G401.6 (cell line): ENCODE measurements at regions not wholly inside any gene's neighbourhood (a gene's known extent, or its start where the extent isn't known, plus 50 kb on each side); places are given as distances from the start of the nearest gene placed in this dataset.

Experiments used
- FAIRE-seq: peaks from 2 replicates; lab custom pipeline; 2012; peaks lifted over from hg19 to GRCh38; lab: Jason Lieb, UNC

DNA sequence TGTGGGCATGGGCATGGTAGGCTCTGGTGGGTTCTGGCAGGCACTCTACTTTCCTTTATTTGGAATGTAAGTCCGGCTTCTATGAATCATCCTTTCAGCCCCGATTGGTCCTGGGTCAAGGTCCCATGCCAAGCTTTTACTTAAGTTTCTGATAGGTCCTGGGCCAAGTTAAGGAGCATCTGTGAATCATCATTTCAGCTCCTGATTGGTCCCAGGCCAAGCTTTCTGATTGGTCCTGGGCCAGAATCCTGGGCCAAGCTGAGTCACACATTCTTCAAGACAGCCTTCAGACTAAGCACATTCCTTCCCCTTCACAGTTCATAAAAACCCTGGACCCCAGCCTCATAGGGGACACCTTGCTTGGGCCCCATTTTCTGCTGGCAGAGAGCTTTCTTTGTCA, 231.0 kb upstream of the EYS start:
- FAIRE-seq = no peak

DNA sequence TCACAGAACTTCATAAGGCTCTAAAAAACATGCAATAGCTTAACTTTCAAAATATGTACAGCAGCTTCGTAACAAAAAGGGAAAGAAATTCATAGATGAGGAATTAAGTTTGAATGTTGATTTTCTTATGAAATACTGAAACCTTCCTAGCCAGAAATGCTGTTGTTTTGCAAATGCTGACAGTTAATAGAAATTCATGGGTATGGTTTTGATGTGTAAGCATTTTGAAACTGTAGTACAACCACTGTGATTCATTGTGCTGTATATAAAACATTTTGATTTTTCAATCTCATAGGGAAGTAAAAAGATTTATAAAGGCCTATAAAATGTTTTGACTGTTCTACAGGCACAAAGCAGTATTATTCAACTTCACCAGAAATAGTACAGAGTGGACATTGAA, 228.4 kb upstream of the EYS start:
- no peak for FAIRE-seq

DNA sequence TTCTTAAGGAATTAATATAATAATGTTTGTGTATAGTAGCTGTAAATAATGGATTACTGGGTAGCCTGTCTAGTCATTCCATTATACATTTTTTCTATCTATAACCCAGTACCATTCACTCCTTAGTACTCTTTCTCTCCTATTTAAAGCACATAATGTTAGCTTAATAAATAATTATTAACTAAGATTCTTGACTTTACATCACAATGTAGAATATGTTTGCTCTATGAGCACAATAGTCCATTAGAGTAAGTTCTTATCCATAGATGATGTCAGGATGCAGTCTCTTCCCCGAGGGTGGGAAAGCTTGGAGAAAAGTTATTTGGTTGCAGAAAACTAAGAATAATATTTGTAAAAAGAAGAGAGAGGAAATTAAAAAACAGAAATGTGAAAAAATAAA, 226.4 kb upstream of the EYS start:
- FAIRE-seq = no peak

DNA sequence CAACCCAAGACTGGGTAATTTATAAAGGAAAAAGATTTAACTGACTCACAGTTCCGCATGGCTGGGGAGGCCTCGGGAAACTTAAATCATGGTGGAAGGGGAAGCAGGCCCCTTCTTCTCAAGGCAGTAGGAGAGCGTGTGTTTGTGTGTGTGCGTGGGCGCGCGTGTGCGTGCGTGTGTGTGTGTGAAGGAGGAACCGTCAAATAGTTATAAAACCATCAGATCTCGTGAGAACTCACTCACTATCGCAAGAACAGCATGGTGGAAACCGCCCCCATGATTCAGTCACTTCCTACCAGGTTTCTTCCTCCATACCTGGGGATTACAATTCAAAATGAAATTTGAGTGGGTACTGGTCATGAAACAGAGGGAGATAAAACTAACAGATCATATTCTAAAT, 220.1 kb upstream of the EYS start:
- no peak for FAIRE-seq

DNA sequence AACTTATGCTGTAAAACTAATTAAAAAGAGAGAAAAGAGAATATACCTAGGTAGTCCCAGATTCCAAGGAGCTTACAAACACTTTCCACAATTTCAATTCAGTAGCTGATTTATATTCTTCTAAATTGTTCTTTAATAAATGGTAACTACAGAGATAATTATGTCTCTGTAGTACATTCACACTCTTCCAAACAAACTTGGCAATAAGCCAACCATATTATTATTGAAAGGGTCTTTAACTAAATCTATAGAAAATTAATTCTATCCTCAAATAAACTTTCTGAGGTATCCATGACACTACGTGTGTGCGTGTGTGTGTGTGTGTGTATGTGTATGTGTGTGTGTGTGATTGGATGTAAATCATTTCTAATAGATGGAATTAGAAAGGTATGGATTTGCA, 217.4 kb upstream of the EYS start:
- no peak for FAIRE-seq

DNA sequence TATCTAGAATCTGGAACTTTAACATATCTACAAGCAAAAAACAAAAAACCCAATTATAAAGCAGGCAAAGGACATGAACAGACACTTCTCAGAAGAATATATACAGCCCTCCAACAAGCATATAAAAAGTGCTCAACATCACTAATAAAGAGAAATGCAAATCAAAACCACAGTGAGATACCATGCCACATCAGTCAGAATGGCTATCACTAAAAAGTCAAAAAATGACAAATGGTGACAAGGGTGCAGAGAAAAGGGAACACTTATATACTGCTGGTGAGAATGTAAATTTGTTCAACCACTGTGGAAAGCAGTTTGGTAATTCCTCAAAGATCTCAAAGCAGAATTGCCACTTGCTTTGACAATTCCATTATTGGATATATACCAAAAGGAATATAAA, 215.0 kb upstream of the EYS start:
- FAIRE-seq = no peak

DNA sequence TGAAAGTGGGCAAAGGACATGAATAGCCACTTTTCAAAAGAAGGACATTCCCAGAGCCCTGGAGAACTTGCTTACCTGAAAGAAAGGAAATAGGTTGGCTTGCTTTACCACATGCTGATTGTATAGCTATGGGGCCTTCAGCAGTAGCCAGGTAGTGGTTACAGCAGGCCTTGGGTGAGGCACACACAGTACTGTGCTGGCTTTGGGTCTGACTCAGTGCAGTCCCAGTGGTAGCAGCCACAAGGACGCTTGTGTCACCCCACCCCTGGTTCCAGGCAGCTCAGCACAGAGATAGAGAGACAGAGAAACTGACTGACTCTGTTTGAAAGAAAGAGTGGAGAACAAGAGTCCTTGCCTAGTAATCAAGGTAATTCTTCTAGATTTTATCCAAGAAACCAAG, 201.0 kb upstream of the EYS start:
- FAIRE-seq = no peak

DNA sequence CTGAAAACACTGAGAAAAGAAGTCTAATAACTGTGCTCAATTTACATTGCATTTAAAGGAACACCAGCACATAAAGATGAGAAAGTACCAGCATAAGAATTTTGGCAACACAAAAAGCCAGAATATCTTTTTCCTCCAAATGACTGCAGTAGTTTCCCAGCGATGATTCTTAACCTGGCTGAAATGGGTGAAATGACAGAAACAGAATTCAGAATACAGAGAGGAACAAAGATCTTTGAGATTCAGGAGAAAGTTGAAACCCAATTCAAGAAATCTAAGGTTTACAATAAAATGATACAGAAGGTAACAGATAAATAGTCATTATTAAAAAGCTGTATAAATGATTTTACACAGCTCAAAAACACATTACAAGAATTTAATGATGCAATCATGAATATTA, 197.0 kb upstream of the EYS start:
- no peak for FAIRE-seq

DNA sequence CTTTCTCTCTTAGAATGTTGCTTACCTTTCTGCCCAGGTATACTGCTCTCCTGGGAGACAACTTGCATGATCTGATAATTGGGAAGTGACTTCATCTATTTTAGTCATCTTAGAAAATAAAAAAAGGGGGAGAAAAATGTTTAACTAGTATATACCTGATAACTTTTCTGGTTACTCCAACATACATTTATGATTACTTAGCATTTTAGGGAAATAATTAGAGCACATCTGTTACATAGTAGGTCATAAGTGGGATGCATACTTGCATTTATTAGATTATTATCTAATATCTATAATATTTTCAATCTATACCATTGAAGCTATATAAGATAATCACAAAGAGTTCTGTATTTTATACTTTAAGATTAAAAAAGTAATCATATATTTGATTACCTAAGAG, 193.9 kb upstream of the EYS start:
- no peak for FAIRE-seq

DNA sequence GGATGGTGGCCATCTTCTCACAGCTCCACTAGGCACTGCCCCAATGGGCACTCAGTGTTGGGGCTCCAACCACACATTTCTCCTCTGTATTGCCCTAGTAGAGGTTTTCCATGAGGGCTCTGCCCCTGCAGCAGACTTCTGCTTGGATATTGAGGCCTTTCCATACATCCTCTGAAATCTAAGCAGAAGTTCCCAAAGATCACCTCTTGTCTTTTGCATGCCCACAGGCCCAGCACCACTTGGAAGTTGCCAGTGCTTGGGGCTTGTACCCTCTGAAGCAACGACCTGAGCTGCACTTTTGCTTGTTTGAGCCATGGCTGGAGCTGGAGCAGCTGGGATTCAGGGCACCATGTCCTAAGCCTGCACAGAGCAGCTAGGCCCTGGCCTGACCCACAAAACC, 189.1 kb upstream of the EYS start:
- no peak for FAIRE-seq

DNA sequence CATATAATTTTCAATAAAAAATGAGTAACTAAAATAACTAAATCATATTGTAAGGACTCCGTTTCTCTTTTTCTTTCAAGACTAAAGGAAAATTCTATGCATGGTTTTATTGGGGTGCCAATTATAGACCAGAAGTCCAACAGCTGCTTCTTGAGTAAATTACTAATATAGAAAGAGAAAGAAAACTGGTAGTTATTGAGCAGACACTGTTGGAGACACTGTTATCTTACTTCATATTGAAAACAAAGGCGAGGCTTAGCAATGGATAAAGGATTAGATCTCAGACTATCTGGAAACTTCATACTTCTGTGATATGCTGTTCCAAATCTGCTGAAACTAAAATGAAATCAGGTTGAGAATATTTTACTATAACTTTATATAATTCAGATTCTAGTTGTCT, 169.6 kb upstream of the EYS start:
- FAIRE-seq = no peak

DNA sequence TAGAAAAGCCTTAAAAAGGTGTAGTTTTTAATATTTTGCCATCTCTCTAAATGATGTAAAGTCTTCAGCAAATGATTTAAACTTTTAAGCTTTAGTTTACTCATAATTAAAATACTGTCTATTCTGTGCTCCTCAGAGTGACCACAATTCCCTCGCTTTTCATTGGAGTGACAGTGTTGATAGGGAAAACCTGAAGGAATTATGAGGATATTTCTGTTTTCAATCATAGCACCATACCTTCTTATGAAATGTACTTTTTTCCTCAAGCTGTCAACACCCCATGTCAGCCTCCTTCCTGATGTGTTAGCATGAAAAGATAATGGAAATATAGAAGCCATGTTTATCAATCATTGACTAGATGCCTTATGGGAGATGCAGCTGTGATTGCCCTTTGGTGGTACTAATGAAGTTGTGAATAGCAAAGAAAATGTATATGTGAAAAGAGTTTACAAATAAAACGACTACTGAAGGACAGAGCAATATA, 145.4 kb upstream of the EYS start:
- FAIRE-seq = no peak

DNA sequence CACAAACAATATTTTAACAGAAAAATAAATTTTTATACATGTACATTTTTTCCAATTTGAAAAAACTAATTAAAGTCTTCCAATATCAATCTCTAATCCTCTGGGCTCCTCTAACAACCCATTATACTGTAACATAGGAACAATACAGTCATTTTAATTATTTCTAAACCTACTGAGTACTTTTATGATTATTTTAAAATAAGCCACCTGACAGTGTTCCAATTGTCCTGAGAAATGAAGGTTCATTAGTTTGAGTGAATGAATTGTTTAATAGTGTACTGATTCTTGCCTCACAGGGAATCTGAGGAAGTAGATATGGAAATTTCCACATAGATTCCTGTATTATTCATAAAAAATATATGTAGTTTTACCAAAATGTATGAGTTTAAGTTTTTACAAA, 123.1 kb upstream of the EYS start:
- FAIRE-seq = no peak

DNA sequence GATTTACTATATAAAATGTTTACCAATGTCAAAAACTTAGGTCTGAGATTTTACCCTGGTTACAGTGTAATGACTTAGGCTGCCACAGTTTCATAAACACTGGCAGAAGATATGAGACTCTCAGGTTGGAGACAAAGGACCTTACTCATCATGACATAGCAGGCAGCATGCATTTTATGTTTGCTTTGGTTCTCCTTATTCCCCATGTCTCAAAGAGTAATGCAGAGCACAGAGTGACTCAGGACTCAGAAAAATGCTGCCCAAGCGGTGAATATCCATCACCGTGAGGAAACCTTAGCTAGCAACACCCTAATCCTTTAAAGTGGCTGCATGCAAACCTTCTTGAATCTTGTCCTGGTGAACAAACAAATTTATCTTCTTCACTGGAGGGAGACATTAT, 112.1 kb upstream of the EYS start:
- no peak for FAIRE-seq

DNA sequence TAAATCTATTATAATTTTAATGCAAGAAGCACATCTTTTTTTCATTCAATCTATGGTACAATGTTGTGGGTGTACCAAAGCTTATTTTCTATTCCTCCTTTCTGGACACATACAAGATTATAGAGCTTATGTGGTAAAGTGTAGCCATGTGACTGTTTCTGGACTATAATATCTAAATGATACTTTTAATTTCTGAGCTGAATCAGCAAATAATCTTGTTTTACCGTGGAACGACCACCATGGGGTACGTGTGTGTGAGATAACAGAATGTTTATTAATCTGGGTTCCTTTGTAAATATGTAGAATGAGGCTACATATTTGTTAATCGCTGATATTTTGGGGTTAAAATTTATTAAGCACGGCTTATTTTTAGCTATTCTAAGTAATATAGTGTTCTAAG, 111.5 kb upstream of the EYS start:
- no peak for FAIRE-seq

DNA sequence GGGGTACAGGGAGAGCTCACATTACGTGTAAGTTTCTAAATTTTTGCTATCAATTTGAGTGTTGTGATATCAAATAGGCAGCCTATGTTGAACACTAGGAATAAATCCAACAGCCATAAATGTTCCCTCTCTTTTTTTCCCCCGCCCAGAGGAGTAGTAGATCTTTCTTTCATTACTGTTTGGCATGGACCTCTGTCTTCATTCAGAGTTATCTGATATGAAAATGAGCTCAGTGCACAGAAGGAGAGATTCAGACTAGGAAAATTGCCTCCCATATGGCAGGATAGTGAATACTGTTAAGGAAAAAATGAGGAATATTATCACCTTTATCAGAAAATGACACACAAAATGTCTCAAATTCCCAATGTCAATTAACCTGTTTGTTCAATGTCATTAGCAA, 110.0 kb upstream of the EYS start:
- no peak for FAIRE-seq

DNA sequence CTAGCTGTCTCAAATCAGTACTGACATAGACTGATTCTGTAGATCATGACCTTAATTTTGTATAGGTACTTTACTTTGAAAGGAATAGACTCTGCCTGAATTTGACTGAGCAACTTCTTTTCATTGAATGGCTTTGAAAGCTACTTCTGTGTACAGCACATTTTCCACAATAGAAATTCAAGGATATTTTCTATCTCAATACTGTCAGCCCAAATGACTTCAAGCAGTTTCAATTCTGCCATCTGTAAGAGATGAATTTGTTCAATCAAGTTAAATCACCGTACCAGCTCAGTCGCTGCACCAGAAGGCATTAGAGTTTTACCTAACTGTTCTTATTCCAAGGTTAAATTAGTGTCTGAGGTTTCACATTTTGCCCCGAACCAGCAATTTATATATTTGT, 107.0 kb upstream of the EYS start:
- no peak for FAIRE-seq

DNA sequence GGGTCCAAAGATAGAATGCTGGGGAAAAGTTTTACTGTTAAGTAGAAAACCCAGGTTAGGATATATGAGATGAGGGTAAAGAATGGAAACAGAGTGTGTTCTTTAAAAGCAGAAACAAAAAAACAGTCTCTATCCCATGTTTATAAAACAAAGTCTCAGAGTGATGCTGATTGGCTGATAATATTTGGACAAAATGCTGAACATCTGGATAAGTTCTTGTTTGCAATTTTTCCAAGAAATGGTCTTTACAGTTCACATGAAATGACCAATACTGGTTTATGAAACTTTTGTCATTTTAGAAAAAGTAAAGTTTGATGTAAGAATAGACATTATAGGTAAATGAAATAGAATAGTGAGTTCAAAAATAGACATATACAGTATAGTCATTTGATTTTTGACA, 96.2 kb upstream of the EYS start:
- FAIRE-seq = no peak

DNA sequence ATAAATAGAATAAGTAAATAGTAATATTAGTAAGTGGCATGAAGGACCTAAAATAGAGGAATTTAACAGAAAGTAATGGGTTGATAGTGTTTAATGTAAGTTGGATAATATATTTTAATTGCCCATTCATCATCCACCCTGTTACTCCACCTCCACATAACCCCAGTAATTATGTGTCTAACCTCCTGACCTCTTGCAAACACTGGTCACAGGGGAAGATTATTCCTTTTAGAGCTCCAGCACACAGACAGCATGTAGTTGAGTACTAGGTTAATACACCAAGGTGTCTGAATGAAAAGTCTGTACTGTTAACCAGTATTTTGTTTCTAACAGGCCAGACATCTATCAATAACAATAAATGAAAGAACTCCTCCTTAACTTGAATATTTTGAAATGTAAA, 92.4 kb upstream of the EYS start:
- no peak for FAIRE-seq

DNA sequence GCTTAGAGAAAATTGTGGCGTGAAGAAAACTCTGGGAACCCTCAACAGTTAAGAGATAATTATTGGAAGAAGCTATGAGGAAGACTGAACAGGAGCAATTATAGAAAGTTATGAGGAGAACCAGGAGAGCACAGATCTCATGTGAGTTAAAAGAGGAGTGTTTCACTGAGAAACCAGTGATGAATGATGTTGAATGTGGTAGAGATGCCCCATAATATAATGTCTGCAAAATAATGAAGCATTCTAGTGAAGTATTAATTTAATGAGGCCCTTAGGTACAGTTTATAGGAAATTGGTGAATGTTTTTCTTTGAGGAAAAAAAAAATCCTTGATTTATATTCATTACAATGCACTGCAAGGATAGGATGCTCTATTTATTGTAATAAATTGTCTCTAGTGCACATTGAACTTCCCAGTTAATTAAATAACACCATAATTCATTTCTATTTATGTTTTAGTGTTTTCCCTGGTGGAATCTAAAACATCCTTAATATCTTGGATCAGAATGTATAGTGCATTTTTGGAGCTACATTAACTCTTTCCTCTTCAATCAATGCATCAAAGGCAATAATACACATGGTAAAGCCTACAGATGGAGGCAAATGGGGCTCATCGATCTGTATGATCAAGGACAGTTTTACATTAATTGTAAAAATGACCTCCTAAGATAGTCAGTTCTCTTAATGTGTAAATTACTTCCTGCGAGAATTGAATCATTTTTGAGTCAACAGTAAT, 91.4 kb upstream of the EYS start:
- FAIRE-seq = no peak

DNA sequence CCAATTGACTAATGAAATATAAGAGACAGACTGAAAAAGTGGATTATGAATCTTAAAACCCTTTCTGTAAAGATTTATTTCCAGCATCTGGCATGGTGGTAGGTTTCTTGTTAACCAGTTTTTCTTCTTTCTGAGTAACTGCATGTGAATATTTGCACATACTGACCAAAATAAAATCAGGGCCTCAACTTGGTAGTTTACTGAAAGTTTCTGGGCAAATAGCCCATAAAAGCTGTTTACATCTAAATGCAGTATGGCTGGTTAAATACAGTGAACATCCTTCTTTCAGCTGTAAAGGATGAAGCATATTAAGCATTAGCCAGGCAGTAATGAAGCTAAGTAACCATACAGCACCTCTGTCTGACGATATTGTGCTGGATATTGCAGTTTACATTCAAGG, 83.6 kb upstream of the EYS start:
- FAIRE-seq = no peak

DNA sequence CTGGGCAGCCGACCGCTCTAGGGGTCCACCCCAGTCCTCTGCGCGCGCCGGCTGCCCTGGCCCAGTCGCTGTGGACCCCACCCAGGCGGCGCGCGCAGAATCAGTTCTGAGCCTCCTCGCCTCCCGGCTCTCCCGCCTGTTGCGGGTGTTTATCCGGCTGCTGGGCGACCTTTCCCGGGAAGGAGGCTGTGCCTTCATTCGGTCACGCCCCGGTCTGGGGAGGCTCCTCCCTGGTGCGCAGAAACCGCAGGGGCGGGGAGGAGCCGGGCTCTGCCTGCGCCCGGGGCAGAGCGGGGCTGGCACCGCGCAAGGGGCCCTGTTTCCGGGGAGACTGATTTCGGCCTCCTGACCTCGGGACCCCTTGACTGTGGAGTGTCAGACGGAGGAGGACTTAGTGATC, 80.8 kb upstream of the EYS start:
- FAIRE-seq = no peak

DNA sequence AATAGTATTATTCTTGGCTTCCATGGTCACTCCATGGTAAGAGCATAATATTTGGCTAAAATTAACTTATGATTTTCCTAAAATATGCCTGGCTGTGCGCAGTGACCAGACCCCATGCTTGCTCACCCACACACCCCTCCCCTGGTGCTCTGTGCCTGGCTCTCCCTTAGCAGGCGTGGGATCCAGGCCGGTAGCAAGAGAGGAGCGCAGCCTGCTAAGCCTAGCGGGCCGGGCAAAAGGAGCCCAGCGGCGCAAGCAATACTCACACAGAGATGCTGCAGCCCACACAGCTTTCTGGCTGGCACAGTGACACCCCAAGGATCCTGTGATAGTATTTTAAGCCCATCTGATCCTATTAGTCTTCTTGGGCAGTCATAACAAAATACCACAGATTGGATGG, 79.8 kb upstream of the EYS start:
- FAIRE-seq = no peak

DNA sequence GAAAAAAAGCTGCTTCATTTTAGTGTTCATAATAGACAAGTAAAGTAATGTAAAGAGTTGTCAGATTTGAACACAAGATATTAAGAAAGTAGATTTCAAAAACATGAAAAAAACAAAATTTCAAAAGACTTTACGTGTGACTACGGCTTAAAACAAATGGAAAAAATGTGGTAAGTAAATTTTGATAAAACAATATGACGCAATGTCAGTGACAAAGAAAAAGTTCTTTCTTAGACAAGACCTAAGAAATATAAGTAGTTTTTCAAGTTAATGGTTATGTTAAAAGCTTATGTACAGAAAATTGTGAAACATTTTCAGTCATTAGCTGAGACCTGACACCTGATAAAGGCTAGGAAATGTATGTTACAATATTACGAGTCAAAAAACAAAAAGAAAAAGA, 73.7 kb upstream of the EYS start:
- FAIRE-seq = no peak

DNA sequence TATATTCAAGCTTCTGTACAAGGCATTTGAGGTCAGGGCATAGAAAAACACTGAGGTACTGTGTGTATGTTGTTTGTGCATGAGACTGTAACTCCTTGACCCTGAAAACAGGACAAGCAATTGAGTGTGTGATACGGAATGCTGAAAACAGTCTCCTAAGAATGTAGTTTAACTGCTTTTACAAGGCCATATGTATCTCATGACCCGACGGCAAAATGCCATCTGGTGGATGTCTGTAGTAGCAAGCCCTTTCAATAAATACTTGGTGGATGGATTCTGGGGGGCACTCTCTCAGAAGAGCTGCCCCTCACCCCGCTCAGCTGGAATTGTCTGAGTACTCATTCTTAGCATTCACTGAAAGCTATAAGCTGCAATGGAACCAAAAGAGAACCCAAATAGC, 69.3 kb upstream of the EYS start:
- FAIRE-seq = no peak
